SJCRH30 (cell line): ENCODE measurements at regions not wholly inside any gene's neighbourhood (a gene's known extent, or its start where the extent isn't known, plus 50 kb on each side); places are given as distances from the start of the nearest gene placed in this dataset.

Experiments used
- DNase-seq, 2 experiments: peaks; one replicate each; pipeline ENCODE4 v3.0.0-alpha.2; 2015 to 2020
- H3K27ac ChIP-seq: fragments of 250-450 bp; sonication (Bioruptor Pico); 2 replicates; pipeline ENCODE4 v1.5.1; 2020; ENCODE audit warnings: mild to moderate bottlenecking, moderate library complexity
- H3K27me3 ChIP-seq: fragments of 250-450 bp; sonication (Bioruptor Pico); 2 replicates; pipeline ENCODE4 v1.5.1; 2020; ENCODE audit warnings: mild to moderate bottlenecking, moderate library complexity
- H3K36me3 ChIP-seq: fragments of 250-450 bp; sonication (Bioruptor Pico); 2 replicates; pipeline ENCODE4 v1.5.1; 2020; ENCODE audit warnings: mild to moderate bottlenecking, moderate library complexity
- H3K4me1 ChIP-seq: fragments of 250-450 bp; sonication (Bioruptor Pico); 2 replicates; pipeline ENCODE4 v1.5.1; 2020; ENCODE audit warnings: mild to moderate bottlenecking, moderate library complexity
- H3K4me3 ChIP-seq: fragments of 250-450 bp; sonication (Bioruptor Pico); 2 replicates; pipeline ENCODE4 v1.5.1; 2020; ENCODE audit warnings: mild to moderate bottlenecking, moderate library complexity
- H3K9me3 ChIP-seq: fragments of 250-450 bp; sonication (Bioruptor Pico); replicated peaks from 2 replicates; pipeline ENCODE4 v1.5.1; 2020; ENCODE audit warnings: mild to moderate bottlenecking, moderate library complexity

GRCh38 chr3:168442502-168442901, 346.8 kb upstream of the GOLIM4 start:
- H3K9me3 ChIP-seq = no peaks in the 10 kb centered on the region

GRCh38 chr3:168436245-168436724, 340.6 kb upstream of the GOLIM4 start:
- H3K27me3 ChIP-seq = no peaks in the 10 kb centered on the region; the same call in 1 of the 2 replicates
- no peak overlapping the region for H3K27ac ChIP-seq
- DNase-seq = no peak
- no peaks in the 10 kb centered on the region for H3K9me3 ChIP-seq
- H3K4me1 ChIP-seq = no peaks in the 10 kb centered on the region
- no peak overlapping the region for H3K4me3 ChIP-seq
- H3K36me3 ChIP-seq = no peaks in the 10 kb centered on the region

More at GRCh38 chr3:168442502-168442901, 346.8 kb upstream of the GOLIM4 start:
- H3K27me3 ChIP-seq = no peaks in the 10 kb centered on the region; the same call in 1 of the 2 replicates
- no peak overlapping the region for H3K4me3 ChIP-seq
- H3K27ac ChIP-seq = no peak overlapping the region
- no peaks in the 10 kb centered on the region for H3K4me1 ChIP-seq
- no peak for DNase-seq
- H3K36me3 ChIP-seq = no peaks in the 10 kb centered on the region

GRCh38 chr3:168431491-168431890, 335.8 kb upstream of the GOLIM4 start:
- Histone ChIP-seq H3K27me3 (no peaks in the 10 kb centered on the region), H3K27ac (no peak overlapping the region), H3K9me3 (no peaks in the 10 kb centered on the region), H3K4me1 (no peaks in the 10 kb centered on the region), H3K4me3 (no peak overlapping the region), H3K36me3 (no peaks in the 10 kb centered on the region)
- DNase-seq = no peak

- Histone ChIP-seq H3K4me3 (no peak overlapping the region), H3K4me1 (no peaks in the 10 kb centered on the region), H3K27me3 (no peaks in the 10 kb centered on the region), H3K9me3 (no peaks in the 10 kb centered on the region), H3K27ac (no peak overlapping the region), H3K36me3 (no peaks in the 10 kb centered on the region)
- DNase-seq = no peak
Observed at GRCh38 chr3:168427835-168428475, 332.2 kb upstream of the GOLIM4 start.

GRCh38 chr3:168427156-168427555, 331.4 kb upstream of the GOLIM4 start:
- H3K27ac ChIP-seq = no peak overlapping the region
- no peaks in the 10 kb centered on the region for H3K36me3 ChIP-seq
- no peaks in the 10 kb centered on the region for H3K27me3 ChIP-seq
- H3K9me3 ChIP-seq = no peaks in the 10 kb centered on the region
- DNase-seq = no peak
- no peaks in the 10 kb centered on the region for H3K4me1 ChIP-seq
- H3K4me3 ChIP-seq = no peak overlapping the region

GRCh38 chr3:168425936-168426595, 330.3 kb upstream of the GOLIM4 start:
- no peaks in the 10 kb centered on the region for H3K4me1 ChIP-seq
- no peaks in the 10 kb centered on the region for H3K36me3 ChIP-seq
- H3K9me3 ChIP-seq = no peaks in the 10 kb centered on the region
- no peak overlapping the region for H3K4me3 ChIP-seq
- DNase-seq = no peak
- no peak overlapping the region for H3K27ac ChIP-seq
- H3K27me3 ChIP-seq = no peaks in the 10 kb centered on the region

GRCh38 chr3:168424059-168424734, 328.5 kb upstream of the GOLIM4 start:
- no peaks in the 10 kb centered on the region for H3K4me1 ChIP-seq
- no peaks in the 10 kb centered on the region for H3K36me3 ChIP-seq
- H3K4me3 ChIP-seq = no peak overlapping the region
- no peaks in the 10 kb centered on the region for H3K27me3 ChIP-seq
- no peaks in the 10 kb centered on the region for H3K9me3 ChIP-seq
- no peak overlapping the region for H3K27ac ChIP-seq
- DNase-seq = no peak

GRCh38 chr3:168422843-168423242, 327.1 kb upstream of the GOLIM4 start:
- Histone ChIP-seq H3K9me3 (no peaks in the 10 kb centered on the region), H3K36me3 (no peaks in the 10 kb centered on the region), H3K27me3 (no peaks in the 10 kb centered on the region), H3K4me3 (no peak overlapping the region), H3K27ac (no peak overlapping the region), H3K4me1 (no peaks in the 10 kb centered on the region)
- DNase-seq = no peak

GRCh38 chr3:168419091-168419490, 323.4 kb upstream of the GOLIM4 start:
- no peaks in the 10 kb centered on the region for H3K9me3 ChIP-seq
- H3K4me1 ChIP-seq = no peaks in the 10 kb centered on the region
- no peak overlapping the region for H3K4me3 ChIP-seq
- H3K36me3 ChIP-seq = no peaks in the 10 kb centered on the region
- no peak for DNase-seq
- no peaks in the 10 kb centered on the region for H3K27me3 ChIP-seq
- no peak overlapping the region for H3K27ac ChIP-seq

- Histone ChIP-seq H3K36me3 (no peaks in the 10 kb centered on the region), H3K9me3 (no peaks in the 10 kb centered on the region), H3K27ac (no peak overlapping the region), H3K4me3 (no peak overlapping the region), H3K27me3 (no peaks in the 10 kb centered on the region), H3K4me1 (no peaks in the 10 kb centered on the region)
- DNase-seq = no peak
Observed at GRCh38 chr3:168417016-168417415, 321.3 kb upstream of the GOLIM4 start.

GRCh38 chr3:168416446-168416845, 320.7 kb upstream of the GOLIM4 start:
- Histone ChIP-seq H3K27ac (no peak overlapping the region), H3K27me3 (no peaks in the 10 kb centered on the region), H3K9me3 (no peaks in the 10 kb centered on the region)

GRCh38 chr3:168414149-168414548, 318.4 kb upstream of the GOLIM4 start:
- Histone ChIP-seq H3K9me3 (no peaks in the 10 kb centered on the region), H3K27ac (no peak overlapping the region), H3K36me3 (no peaks in the 10 kb centered on the region), H3K27me3 (no peaks in the 10 kb centered on the region), H3K4me3 (no peak overlapping the region), H3K4me1 (no peaks in the 10 kb centered on the region)
- no peak for DNase-seq

More at GRCh38 chr3:168416446-168416845, 320.7 kb upstream of the GOLIM4 start:
- Histone ChIP-seq H3K4me1 (no peaks in the 10 kb centered on the region), H3K36me3 (no peaks in the 10 kb centered on the region), H3K4me3 (no peak overlapping the region)
- no peak for DNase-seq

- H3K4me3 ChIP-seq = no peak overlapping the region
- DNase-seq = no peak
- no peak overlapping the region for H3K27ac ChIP-seq
- H3K4me1 ChIP-seq = no peaks in the 10 kb centered on the region
- no peaks in the 10 kb centered on the region for H3K9me3 ChIP-seq
- H3K27me3 ChIP-seq = no peaks in the 10 kb centered on the region
- no peaks in the 10 kb centered on the region for H3K36me3 ChIP-seq
Observed at GRCh38 chr3:168407381-168407780, 311.7 kb upstream of the GOLIM4 start.

GRCh38 chr3:168405288-168405687, 309.6 kb upstream of the GOLIM4 start:
- H3K9me3 ChIP-seq = no peaks in the 10 kb centered on the region
- H3K4me3 ChIP-seq = no peak overlapping the region
- no peaks in the 10 kb centered on the region for H3K27me3 ChIP-seq
- H3K4me1 ChIP-seq = no peaks in the 10 kb centered on the region
- H3K36me3 ChIP-seq = no peaks in the 10 kb centered on the region
- DNase-seq = no peak
- no peak overlapping the region for H3K27ac ChIP-seq

- Histone ChIP-seq H3K27me3 (no peaks in the 10 kb centered on the region), H3K4me1 (no peaks in the 10 kb centered on the region), H3K27ac (no peak overlapping the region), H3K36me3 (no peaks in the 10 kb centered on the region), H3K4me3 (no peak overlapping the region), H3K9me3 (no peaks in the 10 kb centered on the region)
- no peak for DNase-seq
Observed at GRCh38 chr3:168398371-168399025, 302.8 kb upstream of the GOLIM4 start.
